DND-41 (cell line): ENCODE measurements at regions not wholly inside any gene's neighbourhood (a gene's known extent, or its start where the extent isn't known, plus 50 kb on each side); places are given as distances from the start of the nearest gene placed in this dataset.

Experiments
- CTCF ChIP-seq: IDR thresholded peaks from 2 replicates; pipeline ENCODE4 v1.5.1; 2012; ENCODE audit warnings: borderline replicate concordance, low read length, moderate library complexity, mild to moderate bottlenecking; ENCODE audit not compliant: poor library complexity, severe bottlenecking; ENCODE audit errors: extremely low read depth
- EZH2 ChIP-seq: IDR thresholded peaks from 3 replicates; pipeline ENCODE4 v1.6.1; 2012; ENCODE audit warnings: borderline replicate concordance, low read depth, mild to moderate bottlenecking, moderate library complexity, low read length, inconsistent platforms; ENCODE audit not compliant: severe bottlenecking

DNA sequence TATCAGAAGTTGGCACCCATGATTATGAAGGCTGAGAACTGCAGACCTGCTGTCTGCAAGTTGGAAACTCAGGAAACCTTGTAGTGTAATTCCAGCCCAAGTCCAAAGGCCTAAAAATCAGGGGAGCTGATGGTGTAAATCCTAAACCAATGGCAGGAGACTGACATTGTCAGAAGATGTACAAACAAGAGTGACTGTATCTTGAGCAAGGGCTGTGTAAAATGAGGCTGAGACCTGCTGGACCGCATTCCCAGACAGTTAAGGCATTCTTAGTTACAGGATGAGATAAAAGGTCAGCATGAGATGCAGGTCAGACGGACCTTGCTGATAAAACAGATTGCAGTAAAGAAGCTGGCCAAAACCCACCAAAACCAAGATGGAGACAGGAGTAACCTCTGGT lies 147.7 kb downstream of the COG6 start:
- TF ChIP-seq CTCF, result no peak
- no peak for TF ChIP-seq EZH2
